ENCODE measurements at regions not wholly inside any gene's neighbourhood (a gene's known extent, or its start where the extent isn't known, plus 50 kb on each side); places are given as distances from the start of the nearest gene placed in this dataset.
A peak's percentile ranks its signal among the peaks of the same experiment; 100 is the strongest.

DNA sequence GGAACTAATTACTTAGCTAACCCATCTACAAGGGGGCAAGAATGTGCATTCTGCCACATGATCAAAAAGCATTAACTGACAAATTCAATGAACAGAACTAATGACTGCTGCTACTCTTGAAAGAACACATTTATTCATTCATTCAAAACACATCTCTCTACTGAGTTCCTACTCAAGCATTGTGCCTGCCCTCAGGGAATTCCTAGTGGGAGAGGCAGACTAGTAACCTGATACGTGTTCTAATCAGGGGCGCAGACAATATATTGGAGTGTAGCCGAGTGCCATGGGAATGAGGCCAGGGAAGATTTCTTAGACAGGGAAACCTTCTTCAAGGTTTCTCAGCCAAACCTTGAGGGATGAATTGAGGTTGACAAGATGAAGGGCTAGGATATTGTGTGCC, 56.7 kb upstream of the PAPPA start:
- DNase-seq (ENCODE audit: low read depth): peak; percentile 31

DNA sequence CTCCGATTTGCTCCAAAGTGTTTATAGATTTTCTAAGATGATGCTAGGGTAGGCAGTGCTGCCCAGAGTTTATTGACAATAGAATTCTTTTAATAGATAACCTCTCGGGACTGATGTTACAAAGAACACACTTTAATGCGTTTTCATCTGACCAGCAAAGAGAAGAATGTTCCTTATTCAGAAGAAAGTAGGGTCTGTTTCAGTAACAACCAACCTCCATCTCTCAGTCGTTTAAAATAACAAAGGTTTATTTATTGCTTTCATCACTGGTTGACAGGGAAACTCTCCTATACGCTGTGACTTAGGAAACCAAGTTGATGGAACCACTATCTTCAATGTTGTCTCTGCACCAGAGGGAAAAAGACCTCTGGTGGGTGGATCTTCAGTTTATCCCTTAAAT, 55.1 kb upstream of the PAPPA start:
- no peak for DNase-seq (ENCODE audit: low read depth)

DNA sequence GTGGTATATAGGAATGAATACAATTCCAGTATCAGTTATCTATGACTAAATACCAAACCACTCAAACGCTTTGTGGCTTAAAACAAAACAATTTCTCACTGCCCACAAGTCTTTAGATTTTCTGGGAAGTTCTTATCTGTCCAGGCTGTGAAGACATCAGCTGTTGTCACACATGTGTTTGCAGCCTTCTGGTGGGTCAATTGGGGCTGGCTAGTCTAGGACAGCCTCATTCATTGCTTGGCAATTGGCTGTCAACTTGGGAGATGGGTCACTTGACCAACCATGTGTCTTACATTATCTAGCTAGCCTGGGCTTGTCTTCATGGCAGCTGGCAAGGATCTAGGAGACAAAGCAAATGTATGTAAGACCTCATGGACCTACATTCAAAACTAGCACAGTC, 53.8 kb upstream of the PAPPA start:
- peak; percentile 68 for DNase-seq (ENCODE audit: low read depth)

DNA sequence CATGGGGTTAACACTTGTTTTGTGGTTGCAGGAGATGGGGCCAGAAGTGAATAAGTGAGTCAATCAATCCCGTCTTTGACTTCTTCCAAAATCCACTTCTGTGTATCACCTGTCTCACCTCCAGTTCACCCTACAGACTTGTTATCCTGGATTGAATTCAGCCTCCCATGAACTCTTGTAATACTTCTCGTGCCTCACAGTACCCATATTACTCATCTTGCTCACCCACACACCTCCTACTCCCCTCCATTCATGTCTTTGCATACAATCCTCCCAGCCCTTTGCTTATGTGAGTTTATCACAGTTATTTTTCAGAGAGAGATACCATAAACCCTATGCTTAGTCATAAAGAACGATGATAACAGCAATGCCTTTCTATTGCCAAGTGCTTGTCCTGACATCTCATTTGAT, 52.9 kb upstream of the PAPPA start:
- DNase-seq (ENCODE audit: low read depth): no peak

DNA sequence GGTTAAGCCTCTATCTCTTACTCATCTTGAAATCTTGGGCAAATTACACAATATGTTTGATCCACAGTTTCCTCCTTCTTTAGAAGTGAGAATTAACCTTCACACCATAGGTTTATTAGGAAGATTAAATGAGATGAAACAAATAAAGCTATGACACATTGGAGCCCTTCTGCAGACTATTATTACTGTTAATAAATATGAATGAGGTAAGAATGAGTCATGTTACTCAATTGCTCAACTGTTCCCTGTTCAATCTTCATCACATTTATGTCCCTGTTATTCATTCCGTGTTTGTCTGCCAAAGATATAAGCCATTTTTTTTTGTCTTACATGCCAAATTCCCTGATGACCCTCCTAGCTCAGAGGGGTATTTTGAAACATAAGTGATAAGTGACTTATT, 52.1 kb upstream of the PAPPA start:
- DNase-seq (ENCODE audit: low read depth): no peak

DNA sequence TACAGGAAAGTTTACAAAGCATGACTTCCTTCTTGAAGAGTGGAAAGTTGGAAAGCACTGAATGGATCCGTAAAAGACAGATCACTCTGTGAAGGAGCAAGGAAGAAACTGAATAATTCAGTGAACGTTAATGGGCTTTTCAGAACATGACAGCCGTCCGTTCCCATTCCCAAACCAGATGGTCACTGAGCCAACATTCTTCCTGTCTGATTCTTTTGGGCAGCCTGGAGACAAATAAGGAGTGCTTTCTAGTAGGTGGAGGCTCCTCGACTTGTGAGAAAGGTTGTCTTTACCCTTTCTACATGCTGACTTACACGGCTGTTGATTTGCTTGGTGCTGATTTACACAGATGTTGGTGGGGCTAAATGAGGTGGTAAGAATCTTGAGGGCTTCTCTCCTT, 51.0 kb upstream of the PAPPA start:
- DNase-seq (ENCODE audit: low read depth): no peak
